Astrocyte of the cerebellum (primary cell): ENCODE measurements at regions not wholly inside any gene's neighbourhood (a gene's known extent, or its start where the extent isn't known, plus 50 kb on each side); places are given as distances from the start of the nearest gene placed in this dataset.
"Not testable (repeated sequence)": the region's sequence is repeated elsewhere in the genome, so short reads cannot be mapped to it uniquely, and the experiment has no call there.

Experiments used
- DNase-seq: peaks from one replicate; pipeline ENCODE4 v3.0.0-alpha.2; 2011; ENCODE audit warnings: low read depth
- H3K4me3 ChIP-seq: 2 replicates; pipeline ENCODE4 v1.5.1; 2011; ENCODE audit warnings: mild to moderate bottlenecking, low read depth, low read length, moderate library complexity
- CTCF ChIP-seq: IDR thresholded peaks from 2 replicates; pipeline ENCODE4 v1.5.1; 2012; ENCODE audit warnings: low read length, low read depth, moderate library complexity, mild to moderate bottlenecking; ENCODE audit errors: missing control alignments
- in situ Hi-C: cut with HindIII; loops from 2 replicates; pipeline ENCODE4 v1.10.0; 2017; ENCODE audit warnings: low sequenced_read_pairs

- DNase-seq, result no peak
- in situ Hi-C loops, result no loop called here
Measured at GRCh38 chr6:102832021-102832420, 1438.5 kb downstream of the GRIK2 start.

GRCh38 chr6:102820098-102820497 is 1426.6 kb downstream of the GRIK2 start:
- TF ChIP-seq CTCF, result no peak
- in situ Hi-C loops, result no loop called here
- DNase-seq, result no peak
- H3K4me3 ChIP-seq, result no peak overlapping the region

More at GRCh38 chr6:102832021-102832420, 1438.5 kb downstream of the GRIK2 start:
- no peak for TF ChIP-seq CTCF
- no peak overlapping the region for H3K4me3 ChIP-seq

GRCh38 chr6:102815207-102815606 is 1421.7 kb downstream of the GRIK2 start:
- in situ Hi-C loops, result no loop called here
- no peak for DNase-seq
- H3K4me3 ChIP-seq, result no peak overlapping the region
- TF ChIP-seq CTCF, result no peak

GRCh38 chr6:102813489-102814275 is 1420.2 kb downstream of the GRIK2 start:
- no peak for DNase-seq
- in situ Hi-C loops, result no loop called here
- no peak for TF ChIP-seq CTCF
- H3K4me3 ChIP-seq, result no peak overlapping the region

GRCh38 chr6:102812242-102812641 is 1418.7 kb downstream of the GRIK2 start:
- in situ Hi-C loops, result no loop called here
- no peak overlapping the region for H3K4me3 ChIP-seq
- no peak for TF ChIP-seq CTCF
- DNase-seq, result no peak

GRCh38 chr6:102808944-102809505 is 1415.5 kb downstream of the GRIK2 start:
- DNase-seq, in situ Hi-C loops, H3K4me3 ChIP-seq: not testable (repeated sequence)

GRCh38 chr6:102799051-102799450 is 1405.5 kb downstream of the GRIK2 start:
- DNase-seq, result no peak
- no peak for TF ChIP-seq CTCF
- no peak overlapping the region for H3K4me3 ChIP-seq
- in situ Hi-C loops, result no loop called here
